ENCODE measurements at regions not wholly inside any gene's neighbourhood (a gene's known extent, or its start where the extent isn't known, plus 50 kb on each side); places are given as distances from the start of the nearest gene placed in this dataset.

DNA sequence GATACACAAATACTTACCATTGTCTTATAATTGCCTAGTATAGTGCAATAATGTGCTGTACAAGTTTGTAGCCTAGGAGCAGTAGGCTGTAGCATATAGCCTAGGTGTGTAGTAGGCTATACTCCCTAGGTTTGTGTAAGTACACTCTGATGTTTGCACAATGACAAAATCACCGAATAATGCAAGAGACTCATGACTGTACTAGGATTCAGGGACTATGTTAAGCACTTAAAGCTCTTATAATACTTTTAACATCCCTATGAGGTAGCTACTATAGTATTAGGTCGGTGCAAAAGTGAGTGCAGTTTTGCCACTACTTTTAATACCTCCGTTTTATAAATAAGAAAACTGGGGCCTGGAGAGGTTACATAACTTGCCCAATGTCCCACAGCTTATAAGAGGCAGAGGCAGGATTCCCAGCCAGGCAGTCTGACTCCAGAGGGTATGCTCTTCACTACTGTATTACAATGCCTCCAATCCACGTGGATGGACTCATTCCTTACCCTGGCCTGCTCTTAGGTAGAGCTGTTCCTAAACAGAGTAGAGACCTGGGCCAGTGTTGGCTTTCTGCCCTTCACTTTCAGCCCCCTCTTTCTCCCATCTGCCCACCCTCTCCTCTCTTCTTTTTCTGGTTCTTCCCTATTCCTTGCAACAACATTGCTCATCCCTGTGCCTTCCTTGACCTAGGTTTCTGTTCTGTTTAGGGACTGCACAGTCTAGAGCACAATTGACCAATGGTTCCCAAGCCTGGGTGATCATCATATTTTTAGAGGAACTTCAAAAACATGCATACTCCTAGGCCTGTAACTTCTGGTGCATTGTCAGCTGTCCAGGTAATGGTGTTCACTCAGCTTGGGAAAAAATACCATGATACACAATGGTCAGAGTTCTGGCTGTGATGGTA is 114.0 kb downstream of the CARTPT start:
- H3K36me3 Mint-ChIP-seq = no peaks in the 10 kb centered on the region
- peaks cover 4% of the 10 kb centered on the region for H3K9me3 Mint-ChIP-seq
- no peak for DNase-seq (ENCODE audit: low spot score in 2 of 2)
- peaks cover 5% of the 10 kb centered on the region for H3K27me3 Mint-ChIP-seq
- peaks cover 6% of the 10 kb centered on the region for H3K4me1 Mint-ChIP-seq
- H3K27ac Mint-ChIP-seq = no peak overlapping the region
- H3K4me3 Mint-ChIP-seq = no peak overlapping the region
- ATAC-seq (ENCODE audit: low read depth) = no peak

- no peak overlapping the region for H3K4me3 Mint-ChIP-seq
- no peak overlapping the region for H3K27ac Mint-ChIP-seq
- DNase-seq (ENCODE audit: low spot score in 2 of 2) = no peak
- peaks cover 2% of the 10 kb centered on the region for H3K4me1 Mint-ChIP-seq
- H3K27me3 Mint-ChIP-seq = peaks cover 5% of the 10 kb centered on the region
- H3K36me3 Mint-ChIP-seq = no peaks in the 10 kb centered on the region
- ATAC-seq (ENCODE audit: low read depth) = no peak
- H3K9me3 Mint-ChIP-seq = no peaks in the 10 kb centered on the region
These were observed 115.5 kb downstream of the CARTPT start for GRCh38 chr5:71834601-71835000.

DNA sequence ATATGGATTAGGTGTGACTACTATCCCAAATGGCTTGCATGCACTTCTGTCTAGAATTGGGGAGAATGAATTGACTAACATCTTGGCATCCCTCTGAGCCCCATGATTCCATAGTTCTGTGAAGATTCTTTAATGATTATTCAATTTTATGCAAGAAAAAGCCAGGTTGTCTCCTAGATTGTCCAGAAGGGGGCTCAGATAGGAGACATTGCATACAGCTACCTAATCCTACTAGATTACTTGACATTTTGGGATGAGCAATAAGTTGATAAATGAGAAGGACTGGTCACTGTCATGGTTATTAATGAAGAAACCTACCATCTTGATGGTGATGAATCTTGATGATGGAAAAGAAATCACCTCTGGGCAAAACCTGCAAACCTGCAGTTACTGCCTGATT is 117.0 kb downstream of the CARTPT start:
- Mint-ChIP-seq H3K4me3 (no peak overlapping the region), H3K9me3 (no peaks in the 10 kb centered on the region), H3K4me1 (peaks cover 2% of the 10 kb centered on the region), H3K36me3 (no peaks in the 10 kb centered on the region), H3K27me3 (peaks cover 5% of the 10 kb centered on the region), H3K27ac (no peak overlapping the region)
- ATAC-seq (ENCODE audit: low read depth) = no peak
- DNase-seq (ENCODE audit: low spot score in 2 of 2) = no peak

GRCh38 chr5:71836559-71837112 is 117.6 kb downstream of the CARTPT start:
- DNase-seq (ENCODE audit: low spot score in 2 of 2) (no peak), ATAC-seq (ENCODE audit: low read depth) (no peak)
- peaks cover 5% of the 10 kb centered on the region for H3K27me3 Mint-ChIP-seq
- H3K9me3 Mint-ChIP-seq = no peaks in the 10 kb centered on the region
- no peak overlapping the region for H3K4me3 Mint-ChIP-seq
- no peaks in the 10 kb centered on the region for H3K4me1 Mint-ChIP-seq
- no peak overlapping the region for H3K27ac Mint-ChIP-seq
- H3K36me3 Mint-ChIP-seq = no peaks in the 10 kb centered on the region

- no peaks in the 10 kb centered on the region for H3K36me3 Mint-ChIP-seq
- H3K9me3 Mint-ChIP-seq = no peaks in the 10 kb centered on the region
- ATAC-seq (ENCODE audit: low read depth) (no peak), DNase-seq (ENCODE audit: low spot score in 2 of 2) (no peak)
- H3K4me1 Mint-ChIP-seq = no peaks in the 10 kb centered on the region
- no peak overlapping the region for H3K27ac Mint-ChIP-seq
- peaks cover 5% of the 10 kb centered on the region for H3K27me3 Mint-ChIP-seq
- no peak overlapping the region for H3K4me3 Mint-ChIP-seq
These were observed 119.2 kb downstream of the CARTPT start for GRCh38 chr5:71838286-71838685.

GRCh38 chr5:71839096-71839884 is 120.2 kb downstream of the CARTPT start:
- peaks cover 4% of the 10 kb centered on the region for H3K27me3 Mint-ChIP-seq
- no peaks in the 10 kb centered on the region for H3K4me1 Mint-ChIP-seq
- H3K36me3 Mint-ChIP-seq = no peaks in the 10 kb centered on the region
- no peak overlapping the region for H3K4me3 Mint-ChIP-seq
- no peak overlapping the region for H3K27ac Mint-ChIP-seq
- no peaks in the 10 kb centered on the region for H3K9me3 Mint-ChIP-seq
- no peak for DNase-seq (ENCODE audit: low spot score in 2 of 2)
- ATAC-seq (ENCODE audit: low read depth) = no peak

- DNase-seq (ENCODE audit: low spot score in 2 of 2) (no peak), ATAC-seq (ENCODE audit: low read depth) (no peak)
- Mint-ChIP-seq H3K27ac (no peak overlapping the region), H3K27me3 (peaks cover 4% of the 10 kb centered on the region), H3K4me1 (no peaks in the 10 kb centered on the region), H3K4me3 (no peak overlapping the region), H3K36me3 (no peaks in the 10 kb centered on the region), H3K9me3 (no peaks in the 10 kb centered on the region)
These were observed 122.0 kb downstream of the CARTPT start for GRCh38 chr5:71841107-71841506.

- Mint-ChIP-seq H3K27me3 (peaks cover 4% of the 10 kb centered on the region), H3K4me3 (no peak overlapping the region), H3K36me3 (no peaks in the 10 kb centered on the region), H3K4me1 (no peaks in the 10 kb centered on the region), H3K27ac (no peak overlapping the region), H3K9me3 (no peaks in the 10 kb centered on the region)
- ATAC-seq (ENCODE audit: low read depth) (no peak), DNase-seq (ENCODE audit: low spot score in 2 of 2) (no peak)
These were observed 124.0 kb downstream of the CARTPT start for GRCh38 chr5:71843111-71843510.

DNA sequence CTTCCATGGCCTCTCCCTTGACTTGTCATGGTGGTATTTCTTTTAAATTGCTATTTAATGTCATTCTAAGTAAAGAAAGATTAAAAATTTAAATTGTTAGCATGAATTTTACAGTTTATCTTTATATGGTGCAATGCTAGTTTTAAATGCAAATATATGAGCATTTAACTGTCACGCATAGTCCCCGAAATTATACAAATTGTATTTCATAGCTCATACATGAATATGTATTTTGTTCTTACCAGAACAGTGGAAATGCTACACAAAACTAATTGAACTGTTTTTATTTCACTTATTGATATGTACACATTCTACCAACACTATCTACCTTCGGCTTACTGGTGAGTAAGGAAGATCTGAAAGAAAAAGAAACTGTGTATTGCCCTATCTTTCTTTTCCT is 125.8 kb downstream of the CARTPT start:
- no peak overlapping the region for H3K27ac Mint-ChIP-seq
- DNase-seq (ENCODE audit: low spot score in 2 of 2) (no peak), ATAC-seq (ENCODE audit: low read depth) (no peak)
- H3K27me3 Mint-ChIP-seq = peaks cover 4% of the 10 kb centered on the region
- H3K4me1 Mint-ChIP-seq = no peaks in the 10 kb centered on the region
- H3K9me3 Mint-ChIP-seq = peaks cover 6% of the 10 kb centered on the region
- peaks cover 2% of the 10 kb centered on the region for H3K36me3 Mint-ChIP-seq
- H3K4me3 Mint-ChIP-seq = no peak overlapping the region

DNA sequence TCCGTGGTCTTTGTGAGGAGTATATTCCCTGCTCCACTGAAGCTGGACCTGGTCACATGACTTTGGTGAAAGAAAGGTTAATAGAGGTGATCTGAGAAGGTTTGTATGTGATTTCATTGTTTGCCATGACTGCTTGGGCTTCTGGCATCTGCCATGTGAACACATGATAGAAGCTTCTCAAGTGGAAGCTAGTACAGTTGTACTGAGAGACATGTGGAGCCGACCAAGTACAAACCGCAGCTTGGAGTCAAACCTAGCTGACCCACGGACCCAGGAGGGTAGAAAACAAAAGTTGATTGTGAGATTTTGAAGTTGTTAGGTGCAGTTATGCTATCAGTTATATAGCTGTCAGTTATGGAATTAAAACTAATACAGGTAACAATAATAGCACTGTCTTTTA is 140.4 kb downstream of the CARTPT start:
- H3K9me3 Mint-ChIP-seq = peaks cover 12% of the 10 kb centered on the region
- H3K4me1 Mint-ChIP-seq = no peaks in the 10 kb centered on the region
- H3K27me3 Mint-ChIP-seq = peaks cover 10% of the 10 kb centered on the region
- H3K27ac Mint-ChIP-seq = no peak overlapping the region
- no peak for ATAC-seq (ENCODE audit: low read depth)
- DNase-seq (ENCODE audit: low spot score in 2 of 2) = no peak
- no peak overlapping the region for H3K4me3 Mint-ChIP-seq
- H3K36me3 Mint-ChIP-seq = no peaks in the 10 kb centered on the region

DNA sequence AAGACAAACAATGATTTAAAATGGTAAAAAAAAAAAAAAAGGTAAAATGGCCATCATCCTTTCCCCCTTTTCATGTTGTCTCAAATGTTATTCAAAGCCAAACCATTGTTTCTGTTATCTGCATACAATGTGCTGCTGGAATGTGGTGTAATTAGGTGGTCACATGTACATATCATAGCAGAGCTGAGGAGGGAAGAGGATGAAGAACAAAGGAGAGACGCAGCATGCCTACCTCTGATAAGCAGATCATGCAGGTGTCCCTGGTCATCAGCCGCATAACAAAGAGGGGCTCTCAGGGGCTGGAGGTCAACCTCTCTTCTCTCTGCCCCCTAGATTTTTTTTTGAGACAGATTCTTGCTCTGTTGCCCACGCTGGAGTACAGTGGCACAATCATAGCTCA is 141.0 kb downstream of the CARTPT start:
- Mint-ChIP-seq H3K36me3 (no peaks in the 10 kb centered on the region), H3K4me1 (no peaks in the 10 kb centered on the region), H3K27ac (no peak overlapping the region), H3K27me3 (peaks cover 10% of the 10 kb centered on the region), H3K9me3 (peaks cover 11% of the 10 kb centered on the region), H3K4me3 (no peak overlapping the region)
- DNase-seq (ENCODE audit: low spot score in 2 of 2) (no peak), ATAC-seq (ENCODE audit: low read depth) (no peak)

DNA sequence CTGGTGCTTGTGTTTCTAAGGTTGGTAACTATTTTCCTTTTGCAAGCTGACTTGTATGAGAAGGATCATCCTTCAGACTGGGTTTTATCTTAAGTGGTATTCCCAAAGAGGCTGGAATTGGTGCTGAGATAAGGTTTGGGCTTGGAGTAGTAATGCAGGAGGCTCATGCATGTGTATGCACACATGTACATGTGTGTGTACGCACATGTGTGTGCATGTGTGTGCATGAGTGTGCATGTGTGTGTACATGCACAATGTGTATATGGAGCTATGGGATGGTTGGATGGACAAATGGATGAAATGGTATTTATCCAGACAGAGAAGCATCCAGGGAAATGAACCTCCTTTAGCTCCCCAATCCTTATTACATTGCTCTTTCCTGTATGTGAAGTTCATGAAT is 142.6 kb downstream of the CARTPT start:
- H3K27me3 Mint-ChIP-seq = peaks cover 10% of the 10 kb centered on the region
- H3K4me1 Mint-ChIP-seq = no peaks in the 10 kb centered on the region
- no peak overlapping the region for H3K4me3 Mint-ChIP-seq
- no peak for DNase-seq (ENCODE audit: low spot score in 2 of 2)
- no peak overlapping the region for H3K27ac Mint-ChIP-seq
- ATAC-seq (ENCODE audit: low read depth) = no peak
- H3K36me3 Mint-ChIP-seq = no peaks in the 10 kb centered on the region
- H3K9me3 Mint-ChIP-seq = peaks cover 3% of the 10 kb centered on the region

- Mint-ChIP-seq H3K9me3 (peaks cover 3% of the 10 kb centered on the region), H3K27me3 (peaks cover 10% of the 10 kb centered on the region), H3K36me3 (no peaks in the 10 kb centered on the region), H3K4me3 (no peak overlapping the region), H3K4me1 (no peaks in the 10 kb centered on the region), H3K27ac (no peak overlapping the region)
- ATAC-seq (ENCODE audit: low read depth) (no peak), DNase-seq (ENCODE audit: low spot score in 2 of 2) (no peak)
These were observed 143.0 kb downstream of the CARTPT start for GRCh38 chr5:71862087-71862486.

DNA sequence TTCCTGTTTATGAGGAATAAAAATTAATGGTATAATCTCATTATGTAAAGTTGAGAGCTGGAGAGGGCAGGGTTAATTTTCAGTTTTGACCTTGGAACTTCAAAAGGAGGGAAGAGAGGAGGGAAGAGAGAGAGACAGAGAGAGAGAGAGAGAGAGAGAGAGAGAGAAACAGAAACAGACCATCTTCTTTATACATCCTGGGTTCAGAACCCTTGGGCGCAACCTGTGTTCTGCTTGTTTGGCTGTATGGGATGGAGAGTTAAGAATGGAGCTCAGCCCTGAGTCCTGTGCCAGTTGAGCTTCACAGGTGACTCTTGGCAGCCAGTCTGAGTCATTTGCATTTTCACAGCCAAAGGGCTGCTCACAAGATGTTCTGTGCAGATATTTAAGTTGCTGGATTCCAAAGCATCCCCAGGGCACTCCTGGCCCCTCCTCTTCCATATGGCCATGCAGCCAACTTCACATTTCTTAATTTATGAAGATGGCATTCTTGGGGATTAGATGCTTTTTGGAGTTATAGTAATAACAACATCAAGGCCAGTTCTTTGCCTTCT is 143.5 kb downstream of the CARTPT start:
- ATAC-seq (ENCODE audit: low read depth) (no peak), DNase-seq (ENCODE audit: low spot score in 2 of 2) (no peak)
- Mint-ChIP-seq H3K9me3 (peaks cover 3% of the 10 kb centered on the region), H3K4me1 (no peaks in the 10 kb centered on the region), H3K27ac (no peak overlapping the region), H3K27me3 (peaks cover 10% of the 10 kb centered on the region), H3K4me3 (no peak overlapping the region), H3K36me3 (no peaks in the 10 kb centered on the region)
